Ishikawa (cell line): ENCODE measurements at regions not wholly inside any gene's neighbourhood (a gene's known extent, or its start where the extent isn't known, plus 50 kb on each side); places are given as distances from the start of the nearest gene placed in this dataset.

Source experiments
- NFIC ChIP-seq: IDR thresholded peaks from 2 replicates; pipeline ENCODE4 v1.6.1; 2012
- RAD21 ChIP-seq: IDR thresholded peaks from 2 replicates; pipeline ENCODE4 v1.6.1; 2012; ENCODE audit warnings: low read depth
- TAF1 ChIP-seq: IDR thresholded peaks from 2 replicates; pipeline ENCODE4 v1.6.1; 2012; ENCODE audit warnings: low read depth, mild to moderate bottlenecking
- YY1 ChIP-seq: IDR thresholded peaks from 2 replicates; pipeline ENCODE4 v1.6.1; 2012; ENCODE audit warnings: low read depth
- ZBTB7A ChIP-seq: IDR thresholded peaks from 2 replicates; pipeline ENCODE4 v1.6.1; 2012; ENCODE audit warnings: low read depth

DNA sequence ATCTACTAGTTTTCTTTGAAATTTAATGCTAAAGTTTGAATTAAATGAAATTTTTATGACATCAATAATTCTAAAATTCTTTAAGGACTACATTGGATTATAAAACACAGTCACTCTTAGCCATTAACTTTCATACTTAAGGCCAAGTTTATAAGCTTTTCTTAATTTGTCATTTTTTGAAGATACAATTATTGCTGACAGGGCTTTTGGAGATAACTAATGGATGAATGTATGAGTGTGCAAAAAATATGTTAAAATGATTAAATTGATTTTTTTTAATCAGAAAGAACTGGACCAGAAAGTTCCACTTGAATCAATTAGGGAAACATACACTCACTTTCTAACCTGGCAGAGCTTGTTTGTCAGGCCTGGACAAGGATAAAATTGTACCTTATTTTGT is 70.3 kb upstream of the CHODL start:
- TF ChIP-seq TAF1 (no peak), RAD21 (no peak), YY1 (no peak), ZBTB7A (no peak), NFIC (no peak)
